ENCODE measurements at regions not wholly inside any gene's neighbourhood (a gene's known extent, or its start where the extent isn't known, plus 50 kb on each side); places are given as distances from the start of the nearest gene placed in this dataset.

GRCh38 chr10:131032329-131033165 is 279.0 kb downstream of the TCERG1L start:
- TF ChIP-seq CEBPB (IDR thresholded peaks at IDR 0.05; ENCODE audit: low read depth, low read length) = no peak
- ATAC-seq (ENCODE audit: low read depth) (no peak), DNase-seq (no peak)
- Histone ChIP-seq H2AFZ (replicated peaks; ENCODE audit: low read length, poor library complexity) (no peak overlapping the region), H4K91ac (ENCODE audit: insufficient read depth, low read depth, low read length) (no peak overlapping the region), H3K4me3 (ENCODE audit: insufficient read depth, low read depth, low read length) (no peak overlapping the region), H3K9me3 (ENCODE audit: control insufficient read depth, insufficient read depth, low read length) (peaks cover 36% of the 10 kb centered on the region), H4K5ac (ENCODE audit: low read depth, low read length) (no peak overlapping the region), H3K18ac (ENCODE audit: low read depth, low read length) (no peak overlapping the region), H3K27me3 (ENCODE audit: control insufficient read depth, insufficient read depth, low read length) (no peaks in the 10 kb centered on the region), H3K56ac (ENCODE audit: extremely low read depth, insufficient read depth, low read length) (no peak overlapping the region), H3K4ac (ENCODE audit: low read depth, low read length) (no peak overlapping the region), H4K8ac (ENCODE audit: low read depth in 2 of 2, low read length in 2 of 2) (no peak overlapping the region), H3K27ac (ENCODE audit: insufficient read depth, low read length) (no peak overlapping the region), H2BK15ac (ENCODE audit: low read depth, low read length) (no peak overlapping the region), H3K9me1 (ENCODE audit: insufficient read depth, low read length) (no peaks in the 10 kb centered on the region), H3K4me2 (ENCODE audit: low read depth, low read length) (no peak overlapping the region), H2BK120ac (ENCODE audit: low read depth, low read length) (no peak overlapping the region), H4K20me1 (ENCODE audit: insufficient read depth, low read length) (no peaks in the 10 kb centered on the region), H3K4me1 (ENCODE audit: control insufficient read depth, insufficient read depth, low read length) (no peaks in the 10 kb centered on the region), H3K14ac (replicated peaks; ENCODE audit: low read depth, low read length) (no peak overlapping the region), H2AK9ac (replicated peaks; ENCODE audit: low read depth, low read length, poor library complexity) (no peak overlapping the region), H2BK5ac (ENCODE audit: low read depth, low read length, poor library complexity, severe bottlenecking) (no peak overlapping the region), H3K23ac (ENCODE audit: low read depth, low read length) (no peak overlapping the region), H3K79me1 (ENCODE audit: low read depth in 1 of 2, low read length in 2 of 2) (no peaks in the 10 kb centered on the region), H3K36me3 (ENCODE audit: control insufficient read depth, insufficient read depth, low read length) (no peaks in the 10 kb centered on the region), H2BK20ac (ENCODE audit: low read depth, low read length) (no peak overlapping the region), H3K9ac (ENCODE audit: low read depth, low read length) (no peak overlapping the region), H2AK5ac (ENCODE audit: low read depth, low read length) (no peak overlapping the region)
- CTCF ChIA-PET = no interaction called here
- no TSS peak for BruUV-seq (replicated peaks)
- POLR2A ChIA-PET (ENCODE audit: unreplicated experiment) = no interaction called here
- dilution Hi-C loops (cut with HindIII; ENCODE audit: low sequenced_read_pairs, unreplicated experiment) (no loop called here), intact Hi-C loops (cut with micrococcal nuclease) (no loop called here), in situ Hi-C loops (cut with MboI; ENCODE audit: low sequenced_read_pairs) (no loop called here)
- 79% methylated on average over 11 of the region's 26 CpGs; no CpG with 5 or more reads in 1 of the 2 experiments for WGBS, 2 experiments (ENCODE audit: extremely low coverage in 2 of 2, insufficient read length in 1 of 2)
